ENCODE measurements at regions not wholly inside any gene's neighbourhood (a gene's known extent, or its start where the extent isn't known, plus 50 kb on each side); places are given as distances from the start of the nearest gene placed in this dataset.
"Not testable (repeated sequence)": the region's sequence is repeated elsewhere in the genome, so short reads cannot be mapped to it uniquely, and the experiment has no call there.

- H3K4me3 ChIP-seq (ENCODE audit: low read length): no peak overlapping the region
- no CpG with 5 or more reads among the region's 6 CpGs for WGBS (ENCODE audit: insufficient coverage, low lambda C conversion rate)
- H3K27ac ChIP-seq (ENCODE audit: low read length): no peak overlapping the region
- H3K36me3 ChIP-seq (ENCODE audit: control insufficient read depth, insufficient read depth, low read length): no peaks in the 10 kb centered on the region
- H3K27me3 ChIP-seq (ENCODE audit: control insufficient read depth, insufficient read depth, low read length): no peaks in the 10 kb centered on the region
- H3K4me1 ChIP-seq (ENCODE audit: control insufficient read depth, insufficient read depth, low read length): no peaks in the 10 kb centered on the region
- H3K9me3 ChIP-seq (ENCODE audit: control insufficient read depth, low read depth, low read length): no peaks in the 10 kb centered on the region
- DNase-seq: no peak
Measured at GRCh38 chr18:67417864-67418523, 98.5 kb downstream of the DSEL start.

GRCh38 chr18:67411116-67411515 is 105.4 kb downstream of the DSEL start:
- 0% methylated on average over 1 of the region's 2 CpGs for WGBS (ENCODE audit: insufficient coverage, low lambda C conversion rate)
- no peak overlapping the region for H3K4me3 ChIP-seq (ENCODE audit: low read length)
- DNase-seq: no peak
- no peaks in the 10 kb centered on the region for H3K36me3 ChIP-seq (ENCODE audit: control insufficient read depth, insufficient read depth, low read length)
- H3K27ac ChIP-seq (ENCODE audit: low read length): no peak overlapping the region
- no peaks in the 10 kb centered on the region for H3K9me3 ChIP-seq (ENCODE audit: control insufficient read depth, low read depth, low read length)
- no peaks in the 10 kb centered on the region for H3K4me1 ChIP-seq (ENCODE audit: control insufficient read depth, insufficient read depth, low read length)
- H3K27me3 ChIP-seq (ENCODE audit: control insufficient read depth, insufficient read depth, low read length): no peaks in the 10 kb centered on the region

DNA sequence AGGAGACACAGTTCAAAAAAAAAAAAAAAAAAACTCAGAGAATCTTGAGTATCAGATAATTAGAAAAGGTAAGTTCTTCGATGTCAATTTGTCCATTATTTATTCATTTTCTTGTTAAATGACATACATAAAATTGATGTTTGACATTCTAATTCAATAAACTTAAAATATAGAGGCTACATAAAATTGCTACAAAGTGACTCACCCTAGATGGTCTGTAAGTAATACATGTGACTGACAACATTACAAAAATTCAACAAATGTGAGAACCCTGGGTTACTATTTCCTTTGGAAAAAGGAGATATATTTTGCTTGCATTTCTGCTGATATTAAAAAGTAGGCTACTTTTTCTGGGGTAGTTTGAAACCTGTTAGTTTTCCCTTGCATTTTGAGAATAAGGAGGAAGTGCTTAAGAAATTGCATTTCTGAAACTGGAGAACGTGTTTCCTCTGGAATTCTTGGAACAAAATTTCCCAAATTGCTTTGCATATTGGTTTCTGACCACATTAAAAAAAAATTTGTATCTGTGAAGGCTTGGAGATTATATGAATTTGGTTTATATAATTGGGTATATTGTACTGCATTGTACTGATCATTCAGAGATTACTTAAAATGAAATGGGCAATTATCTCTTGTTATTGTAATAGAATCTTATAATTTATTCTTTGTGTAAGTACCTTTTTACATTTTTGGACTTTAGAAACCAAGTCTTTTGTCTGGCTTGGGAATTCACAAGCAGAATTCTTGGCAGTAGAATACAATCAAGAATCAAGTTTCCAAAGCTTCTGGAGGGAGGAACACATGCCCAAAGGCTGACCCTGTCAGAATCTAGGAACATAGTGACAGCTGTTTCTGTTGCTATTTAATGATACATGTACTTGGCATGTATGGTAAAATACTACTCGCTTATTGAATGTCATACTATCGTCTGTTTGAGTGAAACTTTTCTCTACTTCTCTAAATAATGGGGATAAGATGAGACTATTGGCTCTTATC is 106.1 kb downstream of the DSEL start:
- Histone ChIP-seq H3K4me1 (ENCODE audit: control insufficient read depth, insufficient read depth, low read length) (no peaks in the 10 kb centered on the region), H3K36me3 (ENCODE audit: control insufficient read depth, insufficient read depth, low read length) (no peaks in the 10 kb centered on the region), H3K27ac (ENCODE audit: low read length) (no peak overlapping the region), H3K4me3 (ENCODE audit: low read length) (no peak overlapping the region), H3K9me3 (ENCODE audit: control insufficient read depth, low read depth, low read length) (no peaks in the 10 kb centered on the region), H3K27me3 (ENCODE audit: control insufficient read depth, insufficient read depth, low read length) (no peaks in the 10 kb centered on the region)
- no peak for DNase-seq
- WGBS (ENCODE audit: insufficient coverage, low lambda C conversion rate): 85% methylated on average over 2 of the region's 4 CpGs

DNA sequence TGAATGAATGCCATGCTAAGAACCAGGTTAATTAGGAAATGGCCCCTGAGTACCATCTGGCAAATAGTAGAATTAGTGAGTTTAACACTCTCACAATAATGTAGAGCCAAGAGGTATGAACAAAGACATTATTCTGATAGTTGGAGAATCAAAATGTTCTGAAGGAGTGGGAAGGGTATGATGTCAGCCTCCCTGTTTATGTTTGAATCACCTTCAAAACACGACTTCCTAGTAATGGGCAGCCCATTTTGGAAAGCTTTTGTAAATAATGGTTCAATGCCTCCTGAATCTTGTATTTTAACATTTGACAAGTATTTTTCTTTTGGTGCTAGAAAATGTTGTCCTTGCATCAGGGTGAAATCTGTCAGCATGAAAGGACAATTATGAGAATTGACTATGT is 108.3 kb downstream of the DSEL start:
- WGBS (ENCODE audit: insufficient coverage, low lambda C conversion rate): no CpG with 5 or more reads among the region's 1 CpG
- no peaks in the 10 kb centered on the region for H3K27me3 ChIP-seq (ENCODE audit: control insufficient read depth, insufficient read depth, low read length)
- no peaks in the 10 kb centered on the region for H3K36me3 ChIP-seq (ENCODE audit: control insufficient read depth, insufficient read depth, low read length)
- no peak overlapping the region for H3K4me3 ChIP-seq (ENCODE audit: low read length)
- H3K27ac ChIP-seq (ENCODE audit: low read length): no peak overlapping the region
- no peaks in the 10 kb centered on the region for H3K4me1 ChIP-seq (ENCODE audit: control insufficient read depth, insufficient read depth, low read length)
- no peak for DNase-seq
- no peaks in the 10 kb centered on the region for H3K9me3 ChIP-seq (ENCODE audit: control insufficient read depth, low read depth, low read length)

DNA sequence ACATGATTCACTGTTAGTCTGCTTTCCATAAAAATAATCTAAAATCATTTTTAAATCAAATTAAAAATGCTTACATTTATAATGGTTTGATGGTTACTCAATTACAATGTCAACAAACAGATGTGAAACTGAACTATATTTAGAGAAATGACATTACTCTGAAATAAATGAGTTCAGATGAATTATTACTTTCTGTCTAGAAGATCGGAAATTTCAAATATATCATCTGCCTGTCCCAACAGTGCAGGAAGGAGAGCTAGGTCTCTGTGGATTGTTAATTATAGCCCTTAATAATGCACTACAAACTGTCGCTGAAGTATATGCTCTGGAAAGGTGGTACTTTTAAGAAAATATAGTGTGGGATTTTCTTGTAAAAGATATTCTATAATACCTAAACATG is 109.8 kb downstream of the DSEL start:
- WGBS (ENCODE audit: insufficient coverage, low lambda C conversion rate): no CpG with 5 or more reads among the region's 2 CpGs
- Histone ChIP-seq H3K4me1 (ENCODE audit: control insufficient read depth, insufficient read depth, low read length) (no peaks in the 10 kb centered on the region), H3K27ac (ENCODE audit: low read length) (no peak overlapping the region), H3K4me3 (ENCODE audit: low read length) (no peak overlapping the region), H3K36me3 (ENCODE audit: control insufficient read depth, insufficient read depth, low read length) (no peaks in the 10 kb centered on the region), H3K27me3 (ENCODE audit: control insufficient read depth, insufficient read depth, low read length) (no peaks in the 10 kb centered on the region), H3K9me3 (ENCODE audit: control insufficient read depth, low read depth, low read length) (no peaks in the 10 kb centered on the region)
- no peak for DNase-seq

DNA sequence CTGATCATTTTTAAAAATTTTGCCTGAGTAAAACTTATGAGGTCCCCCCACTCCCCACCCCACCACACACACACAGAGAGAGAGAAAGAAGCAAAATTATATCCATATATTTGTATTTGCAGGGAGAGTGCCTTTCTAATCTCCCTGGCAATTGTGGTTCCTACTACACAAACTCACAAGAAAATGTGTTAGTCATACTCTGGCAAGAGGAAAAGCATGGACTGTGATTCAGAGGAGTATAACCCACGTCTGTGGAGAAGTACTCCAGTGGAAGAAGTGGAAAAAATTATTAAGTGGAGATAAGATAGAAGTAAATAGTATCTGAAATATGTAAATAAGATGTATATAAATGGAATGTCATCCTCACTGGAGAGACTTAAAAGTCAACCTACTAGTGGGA is 114.0 kb downstream of the DSEL start:
- H3K4me3 ChIP-seq (ENCODE audit: low read length): no peak overlapping the region
- WGBS (ENCODE audit: insufficient coverage, low lambda C conversion rate): 57% methylated on average over 1 of the region's 1 CpG

GRCh38 chr18:67400502-67401117 is 115.9 kb downstream of the DSEL start:
- 88% methylated on average over 2 of the region's 4 CpGs for WGBS (ENCODE audit: insufficient coverage, low lambda C conversion rate)
- Histone ChIP-seq H3K9me3 (ENCODE audit: control insufficient read depth, low read depth, low read length) (no peaks in the 10 kb centered on the region), H3K27ac (ENCODE audit: low read length) (no peak overlapping the region), H3K4me3 (ENCODE audit: low read length) (no peak overlapping the region), H3K4me1 (ENCODE audit: control insufficient read depth, insufficient read depth, low read length) (no peaks in the 10 kb centered on the region), H3K36me3 (ENCODE audit: control insufficient read depth, insufficient read depth, low read length) (no peaks in the 10 kb centered on the region), H3K27me3 (ENCODE audit: control insufficient read depth, insufficient read depth, low read length) (no peaks in the 10 kb centered on the region)
- DNase-seq: no peak

More for the DNA sequence above, 114.0 kb downstream of the DSEL start:
- no peak for DNase-seq
- no peaks in the 10 kb centered on the region for H3K36me3 ChIP-seq (ENCODE audit: control insufficient read depth, insufficient read depth, low read length)
- H3K9me3 ChIP-seq (ENCODE audit: control insufficient read depth, low read depth, low read length): no peaks in the 10 kb centered on the region
- H3K27ac ChIP-seq (ENCODE audit: low read length): no peak overlapping the region
- H3K27me3 ChIP-seq (ENCODE audit: control insufficient read depth, insufficient read depth, low read length): no peaks in the 10 kb centered on the region
- no peaks in the 10 kb centered on the region for H3K4me1 ChIP-seq (ENCODE audit: control insufficient read depth, insufficient read depth, low read length)

- no peaks in the 10 kb centered on the region for H3K4me1 ChIP-seq (ENCODE audit: control insufficient read depth, insufficient read depth, low read length)
- DNase-seq: no peak
- WGBS (ENCODE audit: insufficient coverage, low lambda C conversion rate): no CpG with 5 or more reads among the region's 3 CpGs
- no peak overlapping the region for H3K27ac ChIP-seq (ENCODE audit: low read length)
- H3K36me3 ChIP-seq (ENCODE audit: control insufficient read depth, insufficient read depth, low read length): no peaks in the 10 kb centered on the region
- no peaks in the 10 kb centered on the region for H3K9me3 ChIP-seq (ENCODE audit: control insufficient read depth, low read depth, low read length)
- no peak overlapping the region for H3K4me3 ChIP-seq (ENCODE audit: low read length)
- no peaks in the 10 kb centered on the region for H3K27me3 ChIP-seq (ENCODE audit: control insufficient read depth, insufficient read depth, low read length)
Measured at GRCh38 chr18:67386032-67386431, 130.5 kb downstream of the DSEL start.

DNA sequence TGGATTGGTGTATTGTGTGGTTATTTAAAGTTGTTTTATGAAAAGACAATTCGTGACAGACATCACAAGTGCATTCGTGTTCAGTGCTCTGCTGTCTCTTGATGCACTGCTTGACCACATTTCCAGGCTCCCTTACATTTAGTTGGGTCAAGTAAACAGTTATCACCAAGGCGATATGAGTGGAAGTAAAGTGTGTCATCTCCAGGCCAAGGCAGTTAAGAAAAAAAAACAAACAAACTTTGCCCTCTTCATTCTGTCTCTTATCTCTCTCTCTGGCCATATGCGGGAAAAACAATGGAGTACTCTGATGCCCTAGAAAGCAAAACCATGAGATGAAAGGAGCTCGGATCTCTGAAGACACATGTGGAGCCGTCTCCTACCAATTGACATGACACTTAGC is 131.1 kb downstream of the DSEL start:
- H3K27me3 ChIP-seq (ENCODE audit: control insufficient read depth, insufficient read depth, low read length): no peaks in the 10 kb centered on the region
- no peak for DNase-seq
- no peaks in the 10 kb centered on the region for H3K36me3 ChIP-seq (ENCODE audit: control insufficient read depth, insufficient read depth, low read length)
- H3K4me3 ChIP-seq (ENCODE audit: low read length): no peak overlapping the region
- H3K27ac ChIP-seq (ENCODE audit: low read length): no peak overlapping the region
- WGBS (ENCODE audit: insufficient coverage, low lambda C conversion rate): no CpG with 5 or more reads among the region's 6 CpGs
- H3K9me3 ChIP-seq (ENCODE audit: control insufficient read depth, low read depth, low read length): no peaks in the 10 kb centered on the region
- H3K4me1 ChIP-seq (ENCODE audit: control insufficient read depth, insufficient read depth, low read length): no peaks in the 10 kb centered on the region

- not testable (repeated sequence) for H3K27me3 ChIP-seq (ENCODE audit: control insufficient read depth, insufficient read depth, low read length); H3K4me1 ChIP-seq (ENCODE audit: control insufficient read depth, insufficient read depth, low read length); H3K27ac ChIP-seq (ENCODE audit: low read length); H3K36me3 ChIP-seq (ENCODE audit: control insufficient read depth, insufficient read depth, low read length); H3K4me3 ChIP-seq (ENCODE audit: low read length); DNase-seq; H3K9me3 ChIP-seq (ENCODE audit: control insufficient read depth, low read depth, low read length)
- WGBS (ENCODE audit: insufficient coverage, low lambda C conversion rate): 85% methylated on average over 2 of the region's 3 CpGs
Measured at GRCh38 chr18:67384057-67384456, 132.5 kb downstream of the DSEL start.
